Body of pancreas (tissue), 4 donors: ENCODE measurements at regions not wholly inside any gene's neighbourhood (a gene's known extent, or its start where the extent isn't known, plus 50 kb on each side); places are given as distances from the start of the nearest gene placed in this dataset.
A peak's percentile ranks its signal among the peaks of the same experiment; 100 is the strongest.

Experiments used
- ATAC-seq: fragments of 150-250 bp; one replicate; pipeline ENCODE4 v1.9.1; 2016
- DNase-seq, 4 donors: peaks; one replicate each; pipeline ENCODE4 v3.0.0-alpha.2; 2019
- H3K27ac ChIP-seq, 4 donors: fragments of 200-600 bp; sonication (generic); 1 replicate in 3 of 4; 2 replicates in 1 of 4; pipeline versions ENCODE4 v1.5.1 to v1.6.1; 2016 to 2019; ENCODE audit warnings: mild to moderate bottlenecking in 1 of 4, mixed read lengths in 1 of 4, moderate library complexity in 1 of 4
- H3K27me3 ChIP-seq, 2 donors: fragments of 200-600 bp; sonication (generic); one replicate each; pipeline ENCODE4 v1.6.0; 2016; ENCODE audit warnings: mild to moderate bottlenecking in 1 of 2
- H3K36me3 ChIP-seq, 2 donors: fragments of 200-600 bp; sonication (generic); replicated peaks in 1 of 2; 2 replicates each; pipeline ENCODE4 v1.5.1; 2016; ENCODE audit warnings: low read depth in 2 of 2; ENCODE audit not compliant: insufficient read depth in 1 of 2
- H3K4me1 ChIP-seq: fragments of 200-600 bp; sonication (generic); one replicate; pipeline ENCODE4 v1.6.0; 2016
- H3K4me3 ChIP-seq, 2 donors: fragments of 200-600 bp; sonication (generic); 1 replicate in 1 of 2; 2 replicates in 1 of 2; pipeline ENCODE4 v1.5.1; 2016 to 2019
- H3K9me3 ChIP-seq, 3 donors: fragments of 200-600 bp; sonication (generic); 1 replicate in 2 of 3; 2 replicates in 1 of 3; pipeline ENCODE4 v1.5.1; 2016
- POLR2A ChIP-seq, 3 donors: fragments of 450-650 bp; IDR thresholded peaks; one replicate each; pipeline ENCODE4 v1.6.1; 2016; ENCODE audit warnings: antibody characterized with exemption in 3 of 3, mild to moderate bottlenecking in 2 of 3
- WGBS, 2 donors: methylation state at CpG; one replicate each; pipeline ENCODE4 v1.1.5; 2017; 5-methylcytosine and 5-hydroxymethylcytosine counted together
- intact Hi-C: fragments of 100-400 bp; cut with DNase I; formaldehyde crosslinking; loops from one replicate; pipeline ENCODE4 v1.15.1; 2023
- TF ChIP-seq, protein P1 (sequence below), 7 experiments: fragments of 450-650 bp in 4 of 7; fragments of 200-600 bp in 3 of 7; sonication (generic) in 3 of 7; IDR thresholded peaks; one replicate each; pipeline ENCODE4 v1.5.1; 2016 to 2019; ENCODE audit warnings: antibody characterized with exemption in 7 of 7

DNA sequence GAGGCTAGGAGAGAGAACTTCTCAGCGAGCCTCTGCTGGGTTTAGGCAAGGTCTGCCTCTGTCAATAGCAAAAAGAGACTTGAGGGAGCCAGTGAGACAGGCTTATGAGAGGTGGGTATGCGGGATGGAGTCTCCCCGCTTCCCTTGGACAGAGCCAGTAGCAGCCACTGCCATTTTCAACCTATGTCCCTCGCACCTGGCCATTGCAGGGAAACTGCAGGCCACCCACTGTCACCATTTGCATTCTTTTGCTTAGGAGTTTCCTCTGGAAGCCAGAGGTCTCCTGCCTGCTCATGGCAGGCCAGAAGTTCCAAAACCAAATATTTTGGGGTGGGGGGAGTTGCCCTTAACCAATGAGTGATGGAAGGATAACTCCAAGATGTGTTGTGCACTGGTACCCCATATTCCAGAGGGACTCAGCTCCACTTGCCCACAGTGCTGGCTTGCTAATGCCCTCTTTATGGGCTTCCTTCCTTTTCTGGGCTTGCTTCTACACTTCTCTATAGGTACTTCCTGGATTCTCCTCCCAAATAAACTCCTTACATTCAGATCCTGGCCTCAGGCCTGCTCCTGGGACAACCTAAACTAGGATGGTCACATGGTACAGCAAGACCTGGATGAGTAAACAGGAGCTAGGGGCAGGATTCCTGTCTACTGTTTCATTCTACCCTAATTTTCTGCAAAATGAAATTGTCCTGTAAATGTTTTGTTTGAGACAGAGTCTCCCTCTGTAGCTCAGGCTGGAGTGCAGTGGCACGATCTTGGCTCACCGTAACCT lies 108.9 kb upstream of the PROK2 start:
- Histone ChIP-seq H3K27ac (no peak overlapping the region), H3K4me1 (no peaks in the 10 kb centered on the region), H3K4me3 (no peak overlapping the region), H3K36me3 (no peaks in the 10 kb centered on the region), H3K9me3 (no peaks in the 10 kb centered on the region), H3K27me3 (no peaks in the 10 kb centered on the region)
- intact Hi-C loops: no loop called here
- ATAC-seq (no peak), DNase-seq (no peak)
- TF ChIP-seq, protein P1, sequence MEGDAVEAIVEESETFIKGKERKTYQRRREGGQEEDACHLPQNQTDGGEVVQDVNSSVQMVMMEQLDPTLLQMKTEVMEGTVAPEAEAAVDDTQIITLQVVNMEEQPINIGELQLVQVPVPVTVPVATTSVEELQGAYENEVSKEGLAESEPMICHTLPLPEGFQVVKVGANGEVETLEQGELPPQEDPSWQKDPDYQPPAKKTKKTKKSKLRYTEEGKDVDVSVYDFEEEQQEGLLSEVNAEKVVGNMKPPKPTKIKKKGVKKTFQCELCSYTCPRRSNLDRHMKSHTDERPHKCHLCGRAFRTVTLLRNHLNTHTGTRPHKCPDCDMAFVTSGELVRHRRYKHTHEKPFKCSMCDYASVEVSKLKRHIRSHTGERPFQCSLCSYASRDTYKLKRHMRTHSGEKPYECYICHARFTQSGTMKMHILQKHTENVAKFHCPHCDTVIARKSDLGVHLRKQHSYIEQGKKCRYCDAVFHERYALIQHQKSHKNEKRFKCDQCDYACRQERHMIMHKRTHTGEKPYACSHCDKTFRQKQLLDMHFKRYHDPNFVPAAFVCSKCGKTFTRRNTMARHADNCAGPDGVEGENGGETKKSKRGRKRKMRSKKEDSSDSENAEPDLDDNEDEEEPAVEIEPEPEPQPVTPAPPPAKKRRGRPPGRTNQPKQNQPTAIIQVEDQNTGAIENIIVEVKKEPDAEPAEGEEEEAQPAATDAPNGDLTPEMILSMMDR (IDR thresholded peaks at IDR 0.05): no peak
- no peak for TF ChIP-seq POLR2A (IDR thresholded peaks at IDR 0.05)
- 78 to 79% methylated on average over 6 of the region's 6 CpGs for WGBS, 2 donors

DNA sequence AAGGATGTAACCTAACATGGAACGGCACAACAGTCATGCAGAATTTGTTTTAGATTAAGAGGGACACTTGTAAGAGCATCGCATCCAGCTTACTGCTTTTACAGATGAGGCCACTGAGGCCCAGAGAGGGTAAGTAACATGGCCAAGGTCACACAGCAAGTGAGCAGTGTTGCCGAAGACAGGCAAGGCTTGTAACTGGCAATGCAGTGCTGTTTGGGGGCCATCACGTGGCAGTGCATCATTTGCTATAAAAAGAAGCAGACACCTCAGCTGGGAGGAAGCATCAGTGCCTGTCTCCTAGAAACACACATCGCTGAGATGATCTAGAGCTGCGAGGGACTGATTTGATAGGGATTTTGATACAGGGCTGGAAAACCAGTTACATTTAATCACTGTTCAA lies 108.2 kb upstream of the PROK2 start:
- TF ChIP-seq, protein P1 (IDR thresholded peaks at IDR 0.05): no peak
- TF ChIP-seq POLR2A (IDR thresholded peaks at IDR 0.05): no peak
- intact Hi-C loops: no loop called here
- H3K36me3 ChIP-seq: no peaks in the 10 kb centered on the region
- WGBS, 2 donors: 73% methylated on average over 6 of the region's 6 CpGs
- no peak for ATAC-seq
- H3K4me3 ChIP-seq: no peak overlapping the region
- peak in 1 of 4 donors; percentile 15 for DNase-seq
- no peaks in the 10 kb centered on the region for H3K9me3 ChIP-seq
- no peak overlapping the region for H3K27ac ChIP-seq
- H3K4me1 ChIP-seq: no peaks in the 10 kb centered on the region
- H3K27me3 ChIP-seq: no peaks in the 10 kb centered on the region

DNA sequence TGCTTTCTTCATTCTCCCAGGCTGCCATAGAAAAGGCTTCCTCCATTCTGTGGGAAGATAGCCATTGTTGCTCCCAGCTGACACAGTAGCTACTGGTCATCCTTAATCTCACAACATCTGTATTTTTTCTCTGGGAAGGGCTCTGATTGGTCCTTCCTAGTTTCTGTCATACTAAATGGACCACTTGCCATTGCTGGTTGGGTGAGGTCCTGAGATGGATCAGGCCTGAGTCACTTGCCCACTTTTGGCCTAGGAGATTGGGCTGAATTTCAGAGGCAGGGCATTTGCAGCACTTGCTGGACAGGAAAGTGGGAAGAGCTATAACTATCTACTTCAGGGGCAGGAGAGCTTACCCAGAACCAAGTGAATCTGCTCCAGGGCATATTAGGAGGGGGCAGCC lies 106.5 kb upstream of the PROK2 start:
- Histone ChIP-seq H3K4me1 (no peaks in the 10 kb centered on the region), H3K9me3 (no peaks in the 10 kb centered on the region), H3K36me3 (no peaks in the 10 kb centered on the region), H3K4me3 (no peak overlapping the region), H3K27ac (no peak overlapping the region), H3K27me3 (no peaks in the 10 kb centered on the region)
- intact Hi-C loops: no loop called here
- TF ChIP-seq, protein P1 (IDR thresholded peaks at IDR 0.05): no peak
- no peak for TF ChIP-seq POLR2A (IDR thresholded peaks at IDR 0.05)
- DNase-seq (no peak), ATAC-seq (no peak)

DNA sequence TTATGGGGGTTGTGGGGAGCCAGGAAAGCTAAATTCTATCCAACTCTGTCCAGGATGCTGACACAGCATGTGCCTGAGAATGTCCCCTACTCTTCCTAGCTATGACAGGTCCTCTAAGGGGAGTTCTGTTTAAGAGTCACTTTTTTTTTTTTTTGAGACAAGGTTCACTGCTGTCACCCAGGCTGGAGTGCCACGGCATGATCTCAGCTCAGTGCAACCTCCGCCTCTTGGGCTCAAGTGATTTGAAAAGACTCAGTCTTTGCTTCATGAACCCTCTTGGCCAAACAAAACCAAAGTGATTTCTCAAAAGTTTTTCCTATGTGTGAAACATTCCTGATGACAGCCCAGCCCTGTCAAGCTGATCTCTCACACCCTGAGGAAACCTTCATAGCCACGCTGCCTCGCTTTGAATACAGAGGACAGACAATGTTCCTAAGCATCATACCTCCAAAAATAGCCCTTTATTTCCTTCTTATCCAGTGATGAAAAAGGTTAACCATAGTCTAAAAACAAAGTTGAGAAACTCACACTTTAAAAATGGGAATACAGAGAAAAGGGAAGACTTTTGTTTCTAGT lies 105.5 kb upstream of the PROK2 start:
- 83 to 85% methylated on average over 4 of the region's 4 CpGs for WGBS, 2 donors
- Histone ChIP-seq H3K27ac (no peak overlapping the region), H3K9me3 (no peaks in the 10 kb centered on the region), H3K27me3 (no peaks in the 10 kb centered on the region), H3K4me3 (no peak overlapping the region), H3K4me1 (no peaks in the 10 kb centered on the region), H3K36me3 (no peaks in the 10 kb centered on the region)
- no peak for ATAC-seq
- intact Hi-C loops: no loop called here
- TF ChIP-seq POLR2A (IDR thresholded peaks at IDR 0.05): no peak
- TF ChIP-seq, protein P1 (IDR thresholded peaks at IDR 0.05): no peak
- no peak for DNase-seq

DNA sequence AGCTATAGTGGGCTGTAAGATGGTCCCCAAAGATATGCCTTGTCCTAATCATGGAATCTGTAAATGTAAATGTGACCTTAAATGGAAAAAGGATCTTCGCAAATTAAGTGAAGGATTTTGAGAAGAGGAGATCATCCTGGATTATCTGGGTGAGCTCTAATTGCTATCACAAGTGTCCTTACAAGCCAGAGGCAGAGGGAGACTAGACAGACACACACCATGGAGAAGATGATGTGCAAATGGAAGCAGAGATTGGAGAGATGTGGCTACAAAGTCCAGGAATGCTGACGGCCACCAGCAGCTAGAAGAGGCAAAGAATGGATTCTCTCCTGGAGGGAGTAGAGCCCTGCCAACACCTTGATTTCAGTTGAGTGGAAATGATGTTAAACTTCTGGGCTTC lies 102.3 kb upstream of the PROK2 start:
- no peaks in the 10 kb centered on the region for H3K9me3 ChIP-seq
- no peak for TF ChIP-seq POLR2A (IDR thresholded peaks at IDR 0.05)
- TF ChIP-seq, protein P1 (IDR thresholded peaks at IDR 0.05): no peak
- H3K36me3 ChIP-seq: no peaks in the 10 kb centered on the region
- intact Hi-C loops: no loop called here
- H3K4me3 ChIP-seq: no peak overlapping the region
- H3K27ac ChIP-seq: no peak overlapping the region
- ATAC-seq (no peak), DNase-seq (no peak)
- 71 to 79% methylated on average over 2 of the region's 2 CpGs for WGBS, 2 donors
- no peaks in the 10 kb centered on the region for H3K27me3 ChIP-seq
- H3K4me1 ChIP-seq: no peaks in the 10 kb centered on the region
